Neuronal stem cell (in vitro differentiated cells): ENCODE measurements at regions not wholly inside any gene's neighbourhood (a gene's known extent, or its start where the extent isn't known, plus 50 kb on each side); places are given as distances from the start of the nearest gene placed in this dataset.
"Not testable (repeated sequence)": the region's sequence is repeated elsewhere in the genome, so short reads cannot be mapped to it uniquely, and the experiment has no call there.

Experiments used
- DNase-seq: peaks from one replicate; pipeline ENCODE4 v3.0.0-alpha.2; 2013; ENCODE audit warnings: low spot score
- H2AFZ ChIP-seq: one replicate; pipeline ENCODE4 v1.6.1; 2013; ENCODE audit warnings: mild to moderate bottlenecking, low read length, inconsistent platforms
- H2AK5ac ChIP-seq: 2 replicates; pipeline ENCODE4 v1.6.1; 2013; ENCODE audit warnings: low read depth, mild to moderate bottlenecking, inconsistent platforms, low read length, moderate library complexity, mixed read lengths
- H2BK120ac ChIP-seq: 2 replicates; pipeline ENCODE4 v1.6.1; 2013; ENCODE audit warnings: low read depth, mild to moderate bottlenecking, inconsistent platforms, low read length, moderate library complexity, mixed read lengths
- H2BK12ac ChIP-seq: one replicate; pipeline ENCODE4 v1.6.1; 2013; ENCODE audit warnings: low read length, inconsistent platforms
- H2BK15ac ChIP-seq: 2 replicates; pipeline ENCODE4 v1.6.1; 2013; ENCODE audit warnings: mild to moderate bottlenecking, low read length, inconsistent platforms, mixed read lengths
- H2BK5ac ChIP-seq: one replicate; pipeline ENCODE4 v1.6.1; 2013; ENCODE audit warnings: inconsistent platforms, mild to moderate bottlenecking, low read length, moderate library complexity
- H3K14ac ChIP-seq: one replicate; pipeline ENCODE4 v1.6.1; 2013; ENCODE audit warnings: low read length, inconsistent platforms
- H3K18ac ChIP-seq: 2 replicates; pipeline ENCODE4 v1.6.1; 2013; ENCODE audit warnings: low read length, inconsistent platforms
- H3K23ac ChIP-seq: 2 replicates; pipeline ENCODE4 v1.6.1; 2013; ENCODE audit warnings: low read depth, mild to moderate bottlenecking, mixed read lengths, low read length, inconsistent platforms; ENCODE audit not compliant: poor library complexity
- H3K27ac ChIP-seq: replicated peaks from 3 replicates; pipeline ENCODE4 v1.5.1; 2013; ENCODE audit warnings: low read length, inconsistent platforms
- H3K27me3 ChIP-seq, 3 experiments: 2 replicates each; pipeline ENCODE4 v1.6.1; 2013; ENCODE audit warnings: low read length in 3 of 3, mild to moderate bottlenecking in 2 of 3, inconsistent platforms in 1 of 3, low read depth in 1 of 3, mixed read lengths in 1 of 3, moderate library complexity in 1 of 3; ENCODE audit not compliant: control insufficient read depth in 3 of 3, insufficient read depth in 3 of 3
- H3K36me3 ChIP-seq, 2 donors: replicated peaks in 1 of 2; 2 replicates each; pipeline ENCODE4 v1.6.1; 2013; ENCODE audit warnings: low read length in 2 of 2; ENCODE audit not compliant: control insufficient read depth in 2 of 2, insufficient read depth in 2 of 2
- H3K4ac ChIP-seq: 2 replicates; pipeline ENCODE4 v1.6.1; 2013; ENCODE audit warnings: inconsistent platforms, mild to moderate bottlenecking, low read length, moderate library complexity
- H3K4me1 ChIP-seq, 2 donors: 1 replicate in 1 of 2; 2 replicates in 1 of 2; pipeline ENCODE4 v1.6.1; 2013; ENCODE audit warnings: low read length in 2 of 2, low read depth in 1 of 2; ENCODE audit not compliant: control insufficient read depth in 2 of 2, insufficient read depth in 1 of 2
- H3K4me2 ChIP-seq: one replicate; pipeline ENCODE4 v1.6.1; 2013; ENCODE audit warnings: mild to moderate bottlenecking, low read length, inconsistent platforms; ENCODE audit not compliant: insufficient read depth, poor library complexity, severe bottlenecking
- H3K4me3 ChIP-seq, 2 donors: 2 replicates each; pipeline ENCODE4 v1.5.1; 2013; ENCODE audit warnings: low read length in 2 of 2, mild to moderate bottlenecking in 2 of 2, inconsistent platforms in 1 of 2, moderate library complexity in 1 of 2
- H3K79me1 ChIP-seq: one replicate; pipeline ENCODE4 v1.6.1; 2013; ENCODE audit warnings: low read depth, mild to moderate bottlenecking, inconsistent platforms, low read length, moderate library complexity
- H3K9ac ChIP-seq: one replicate; pipeline ENCODE4 v1.6.1; 2013; ENCODE audit warnings: mild to moderate bottlenecking, low read depth, low read length, inconsistent platforms; ENCODE audit not compliant: poor library complexity
- H3K9me3 ChIP-seq, 2 donors: replicated peaks in 1 of 2; 2 replicates each; pipeline versions ENCODE3 to v1.6.1; 2013; ENCODE audit warnings: low read length in 2 of 2, mild to moderate bottlenecking in 2 of 2, inconsistent platforms in 1 of 2, low read depth in 1 of 2, mixed read lengths in 1 of 2, moderate library complexity in 1 of 2; ENCODE audit not compliant: control insufficient read depth in 2 of 2, insufficient read depth in 1 of 2
- H4K8ac ChIP-seq: one replicate; pipeline ENCODE4 v1.6.1; 2013; ENCODE audit warnings: low read depth, mild to moderate bottlenecking, inconsistent platforms, low read length, moderate library complexity
- H4K91ac ChIP-seq: one replicate; pipeline ENCODE4 v1.6.1; 2013; ENCODE audit warnings: low read length, low read depth, mild to moderate bottlenecking, inconsistent platforms; ENCODE audit not compliant: poor library complexity
- WGBS, 2 donors: extraction: QIAGEN DNeasy Blood & Tissue Kit; methylation state at CpG; one replicate each; pipeline ENCODE4 v1.1.7; 2013; ENCODE audit warnings: missing lambda C conversion rate in 2 of 2, mixed read lengths in 1 of 2; ENCODE audit not compliant: insufficient read length in 2 of 2, insufficient replicate concordance in 1 of 2; ENCODE audit errors: extremely low coverage in 2 of 2; 5-methylcytosine and 5-hydroxymethylcytosine counted together

DNA sequence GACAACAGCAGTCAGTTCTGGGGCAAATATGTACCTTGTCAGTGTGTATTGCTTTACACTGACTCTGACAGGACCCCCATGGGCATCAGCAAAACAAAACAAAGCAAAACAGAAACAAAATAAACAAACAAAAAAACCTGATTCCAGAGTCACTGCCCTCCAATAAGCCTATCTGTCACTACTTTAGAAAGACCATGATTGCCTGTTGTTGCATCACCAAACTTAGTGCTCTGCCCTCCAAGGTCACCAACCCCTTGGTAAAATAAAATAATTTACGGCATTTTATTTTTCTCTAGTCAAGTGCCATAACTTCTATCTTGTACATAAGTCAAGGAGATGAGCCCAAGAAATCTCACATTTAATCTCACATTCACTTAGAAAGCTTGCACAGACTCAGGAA lies 120.9 kb upstream of the ADAMTS3 start:
- Histone ChIP-seq H2BK12ac (no peak overlapping the region), H3K4ac (no peak overlapping the region), H3K79me1 (no peaks in the 10 kb centered on the region), H3K27ac (no peak overlapping the region), H4K8ac (no peak overlapping the region), H3K9me3 (no peaks in the 10 kb centered on the region), H2AFZ (no peak overlapping the region), H3K9ac (no peak overlapping the region), H3K36me3 (no peaks in the 10 kb centered on the region), H3K23ac (no peak overlapping the region), H3K27me3 (no peaks in the 10 kb centered on the region), H2BK15ac (no peak overlapping the region), H3K4me3 (no peak overlapping the region), H2BK5ac (no peak overlapping the region), H3K14ac (no peak overlapping the region), H4K91ac (no peak overlapping the region), H3K4me1 (no peaks in the 10 kb centered on the region), H3K18ac (no peak overlapping the region), H2AK5ac (no peak overlapping the region), H3K4me2 (no peak overlapping the region), H2BK120ac (no peak overlapping the region)
- DNase-seq = no peak
- no CpG with 5 or more reads among the region's 1 CpG for WGBS, 2 donors

DNA sequence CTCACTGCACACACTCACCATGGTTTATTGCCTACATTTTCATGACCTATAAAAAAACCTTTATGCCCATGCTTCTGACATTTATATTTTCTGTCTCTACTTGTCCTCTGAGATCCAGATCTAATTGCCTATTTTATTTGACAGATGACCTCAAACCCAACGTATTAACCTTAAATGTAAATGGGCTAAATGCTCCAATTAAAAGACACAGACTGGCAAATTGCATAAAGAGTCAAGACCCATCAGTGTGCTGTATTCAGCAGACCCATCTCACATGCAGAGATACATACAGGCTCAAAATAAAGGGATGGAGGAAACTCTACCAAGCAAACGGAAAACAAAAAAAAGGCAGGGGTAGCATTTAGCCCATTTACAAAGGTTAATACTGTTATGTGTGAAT lies 117.4 kb upstream of the ADAMTS3 start:
- H2AK5ac ChIP-seq, H3K79me1 ChIP-seq, H2BK5ac ChIP-seq, H3K14ac ChIP-seq, H3K9me3 ChIP-seq, H4K91ac ChIP-seq, H2BK120ac ChIP-seq, H3K23ac ChIP-seq, DNase-seq, H3K18ac ChIP-seq, H2BK15ac ChIP-seq, H3K9ac ChIP-seq, H2AFZ ChIP-seq, H3K4me3 ChIP-seq, H2BK12ac ChIP-seq, H3K4me1 ChIP-seq, H3K4me2 ChIP-seq, H3K4ac ChIP-seq, H3K27ac ChIP-seq, H3K27me3 ChIP-seq, H3K36me3 ChIP-seq, H4K8ac ChIP-seq: not testable (repeated sequence)
- no CpG with 5 or more reads among the region's 2 CpGs for WGBS, 2 donors

DNA sequence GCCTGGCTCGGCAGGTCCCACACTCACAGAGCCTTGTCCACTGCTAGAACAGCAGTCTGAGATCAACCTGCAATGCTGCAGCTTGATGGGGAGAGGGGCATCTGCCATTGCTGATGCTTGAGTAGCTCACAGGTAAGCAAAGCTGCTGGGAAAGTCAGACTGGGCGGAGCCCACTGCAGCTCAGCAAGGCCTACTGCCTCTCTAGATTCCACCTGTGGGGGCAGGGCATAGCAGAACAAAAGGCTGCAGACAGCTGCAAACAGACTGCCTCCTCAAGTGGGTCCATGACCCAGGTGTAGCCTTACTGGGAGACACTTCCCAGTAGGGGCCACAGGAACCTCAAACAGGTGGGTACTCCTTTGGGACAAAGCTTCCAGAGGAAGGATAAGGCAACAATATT lies 110.6 kb upstream of the ADAMTS3 start:
- no peak overlapping the region for H2BK5ac ChIP-seq
- H3K9me3 ChIP-seq = no peaks in the 10 kb centered on the region
- H3K18ac ChIP-seq = no peak overlapping the region
- no CpG with 5 or more reads among the region's 2 CpGs for WGBS, 2 donors
- no peak overlapping the region for H2AK5ac ChIP-seq
- H3K36me3 ChIP-seq = no peaks in the 10 kb centered on the region
- no peak overlapping the region for H2AFZ ChIP-seq
- peak overlapping the region in 1 of 2 donors; percentile 44 for H3K4me3 ChIP-seq
- H3K27me3 ChIP-seq = no peaks in the 10 kb centered on the region
- no peak overlapping the region for H4K91ac ChIP-seq
- H2BK15ac ChIP-seq = no peak overlapping the region
- no peak for DNase-seq
- H3K9ac ChIP-seq = no peak overlapping the region
- H3K4me2 ChIP-seq = no peak overlapping the region
- no peak overlapping the region for H3K27ac ChIP-seq
- H2BK12ac ChIP-seq = no peak overlapping the region
- no peak overlapping the region for H3K4ac ChIP-seq
- no peak overlapping the region for H4K8ac ChIP-seq
- no peaks in the 10 kb centered on the region for H3K79me1 ChIP-seq
- H3K4me1 ChIP-seq = no peaks in the 10 kb centered on the region
- no peak overlapping the region for H2BK120ac ChIP-seq
- no peak overlapping the region for H3K14ac ChIP-seq
- no peak overlapping the region for H3K23ac ChIP-seq

DNA sequence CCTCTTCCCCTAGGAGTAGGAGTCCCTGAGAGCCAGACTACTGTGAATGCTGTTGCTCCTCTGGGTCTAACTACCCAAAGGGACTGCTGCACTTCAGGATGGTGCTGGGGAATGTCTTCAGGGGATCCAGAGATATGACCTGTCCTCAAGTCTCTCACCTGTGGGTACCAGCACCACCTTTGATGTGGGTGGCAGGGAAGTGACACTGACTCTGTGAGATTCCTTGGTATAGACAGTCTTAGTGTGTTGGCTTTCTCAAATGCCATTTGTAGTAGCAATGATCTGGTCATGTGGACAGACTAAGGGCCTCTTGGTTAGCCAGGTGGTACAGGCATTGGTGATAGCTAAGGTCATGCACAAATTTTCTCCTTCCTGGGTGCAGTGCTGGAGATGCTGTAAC lies 108.9 kb upstream of the ADAMTS3 start:
- H2BK5ac ChIP-seq = no peak overlapping the region
- H3K4me3 ChIP-seq = no peak overlapping the region
- no peak for DNase-seq
- H4K8ac ChIP-seq = no peak overlapping the region
- H4K91ac ChIP-seq = no peak overlapping the region
- H3K4ac ChIP-seq = no peak overlapping the region
- H2BK12ac ChIP-seq = no peak overlapping the region
- H3K4me1 ChIP-seq = no peaks in the 10 kb centered on the region
- no peaks in the 10 kb centered on the region for H3K27me3 ChIP-seq
- H3K23ac ChIP-seq = no peak overlapping the region
- no peaks in the 10 kb centered on the region for H3K36me3 ChIP-seq
- H2AK5ac ChIP-seq = no peak overlapping the region
- no peak overlapping the region for H3K27ac ChIP-seq
- H3K18ac ChIP-seq = no peak overlapping the region
- H3K14ac ChIP-seq = no peak overlapping the region
- no peak overlapping the region for H3K4me2 ChIP-seq
- no peak overlapping the region for H2BK15ac ChIP-seq
- no peaks in the 10 kb centered on the region for H3K79me1 ChIP-seq
- no peak overlapping the region for H2BK120ac ChIP-seq
- H3K9ac ChIP-seq = no peak overlapping the region
- H3K9me3 ChIP-seq = no peaks in the 10 kb centered on the region
- no peak overlapping the region for H2AFZ ChIP-seq
